ENCODE measurements at regions not wholly inside any gene's neighbourhood (a gene's known extent, or its start where the extent isn't known, plus 50 kb on each side); places are given as distances from the start of the nearest gene placed in this dataset.

GRCh38 chr11:69351460-69351859, 57.5 kb downstream of the MYEOV start:
- Histone ChIP-seq H3K36me3 (ENCODE audit: control insufficient read depth, insufficient read depth, low read length) (no peaks in the 10 kb centered on the region), H2BK20ac (ENCODE audit: low read depth, low read length) (peak overlapping the region; percentile 99), H3K9me3 (ENCODE audit: control insufficient read depth, insufficient read depth, low read length) (peaks cover 8% of the 10 kb centered on the region), H3K27me3 (ENCODE audit: control insufficient read depth, insufficient read depth, low read length) (no peaks in the 10 kb centered on the region), H2AFZ (replicated peaks; ENCODE audit: low read length, poor library complexity) (no peak overlapping the region), H3K4me1 (ENCODE audit: control insufficient read depth, insufficient read depth, low read length) (peaks cover 16% of the 10 kb centered on the region), H2BK15ac (ENCODE audit: low read depth, low read length) (peak overlapping the region; percentile 98), H4K5ac (ENCODE audit: low read depth, low read length) (peak overlapping the region; percentile 94), H3K9me1 (ENCODE audit: insufficient read depth, low read length) (peaks cover 16% of the 10 kb centered on the region), H3K4me2 (ENCODE audit: low read depth, low read length) (peak overlapping the region; percentile 62; the same call in 1 of the 2 replicates), H2BK5ac (ENCODE audit: low read depth, low read length, poor library complexity, severe bottlenecking) (peak overlapping the region; percentile 100), H3K9ac (ENCODE audit: low read depth, low read length) (no peak overlapping the region; the same call in 1 of the 2 replicates), H3K4ac (ENCODE audit: low read depth, low read length) (peak overlapping the region; percentile 100), H3K23ac (ENCODE audit: low read depth, low read length) (peak overlapping the region; percentile 99), H3K56ac (ENCODE audit: extremely low read depth, insufficient read depth, low read length) (peak overlapping the region; percentile 87), H4K8ac (ENCODE audit: low read depth in 2 of 2, low read length in 2 of 2) (peak overlapping the region; percentile 93 to 95), H4K20me1 (ENCODE audit: insufficient read depth, low read length) (no peaks in the 10 kb centered on the region), H3K79me1 (ENCODE audit: low read depth in 1 of 2, low read length in 2 of 2) (peaks cover 3 to 30% of the 10 kb centered on the region in 2 experiments; a peak in 2 of 4 replicates), H3K14ac (replicated peaks; ENCODE audit: low read depth, low read length) (peak overlapping the region; percentile 100), H2AK5ac (ENCODE audit: low read depth, low read length) (peak overlapping the region; percentile 100), H3K27ac (ENCODE audit: insufficient read depth, low read length) (peak overlapping the region; percentile 95), H2AK9ac (replicated peaks; ENCODE audit: low read depth, low read length, poor library complexity) (peak overlapping the region; percentile 73), H4K91ac (ENCODE audit: insufficient read depth, low read depth, low read length) (peak overlapping the region; percentile 99), H2BK120ac (ENCODE audit: low read depth, low read length) (peak overlapping the region; percentile 100), H3K18ac (ENCODE audit: low read depth, low read length) (peak overlapping the region; percentile 99; the same call in 1 of the 2 replicates), H3K4me3 (ENCODE audit: insufficient read depth, low read depth, low read length) (no peak overlapping the region)
- DNase-seq (peak; percentile 85), ATAC-seq (ENCODE audit: low read depth) (peak; percentile 45)
- CTCF ChIA-PET, result no interaction called here
- dilution Hi-C loops (cut with HindIII; ENCODE audit: low sequenced_read_pairs, unreplicated experiment) (no loop called here), in situ Hi-C loops (cut with MboI; ENCODE audit: low sequenced_read_pairs) (no loop called here), intact Hi-C loops (cut with micrococcal nuclease) (loop anchor here (2.0 to 5.0 kb wide), 2 partner anchors 145 to 291 kb away; partner anchors contain the start of gene CCND1)
- TF ChIP-seq FOS (IDR thresholded peaks at IDR 0.05; ENCODE audit: low read depth, low read length), result peak; percentile 53; the same call in 1 of the 2 replicates
- TF ChIP-seq RFX5 (IDR thresholded peaks at IDR 0.05; ENCODE audit: low read depth, low read length), result no peak
- POLR2A ChIA-PET (ENCODE audit: unreplicated experiment), result no interaction called here
- BruUV-seq (replicated peaks), result no TSS peak

Measured in IMR-90 (cell line).